RCC 7860 (cell line): ENCODE measurements at regions not wholly inside any gene's neighbourhood (a gene's known extent, or its start where the extent isn't known, plus 50 kb on each side); places are given as distances from the start of the nearest gene placed in this dataset.

ENCODE experiments used
- DNase-seq: peaks from one replicate; pipeline ENCODE4 v3.0.0-alpha.2; 2015; ENCODE audit warnings: low spot score
- FAIRE-seq: peaks from 2 replicates; lab custom pipeline; 2012; peaks lifted over from hg19 to GRCh38; lab: Jason Lieb, UNC

GRCh38 chr1:208413006-208413405 lies 168.8 kb upstream of the PLXNA2 start:
- DNase-seq: no peak
- FAIRE-seq: no peak

DNA sequence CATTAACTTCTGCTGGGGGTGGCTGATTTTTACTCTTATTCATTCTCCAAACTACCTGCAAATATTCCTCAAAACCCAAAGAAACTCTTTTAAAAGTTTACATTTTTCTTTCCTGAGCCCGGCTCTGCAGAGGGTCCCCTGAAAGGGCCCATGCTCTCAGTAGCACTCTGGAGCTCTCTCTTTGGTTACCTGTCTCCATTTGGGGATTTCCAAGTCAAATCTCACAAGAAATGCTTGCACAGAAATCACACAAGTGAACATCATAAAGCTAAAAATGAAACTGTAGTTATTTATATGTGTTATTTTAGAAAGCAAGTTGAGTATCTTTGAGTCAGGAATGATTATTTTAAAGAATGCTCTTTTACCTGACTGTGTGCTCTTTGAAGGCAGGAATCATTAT lies 174.5 kb upstream of the PLXNA2 start:
- no peak for FAIRE-seq
- no peak for DNase-seq

GRCh38 chr1:208419746-208420420 lies 175.7 kb upstream of the PLXNA2 start:
- no peak for FAIRE-seq
- no peak for DNase-seq

DNA sequence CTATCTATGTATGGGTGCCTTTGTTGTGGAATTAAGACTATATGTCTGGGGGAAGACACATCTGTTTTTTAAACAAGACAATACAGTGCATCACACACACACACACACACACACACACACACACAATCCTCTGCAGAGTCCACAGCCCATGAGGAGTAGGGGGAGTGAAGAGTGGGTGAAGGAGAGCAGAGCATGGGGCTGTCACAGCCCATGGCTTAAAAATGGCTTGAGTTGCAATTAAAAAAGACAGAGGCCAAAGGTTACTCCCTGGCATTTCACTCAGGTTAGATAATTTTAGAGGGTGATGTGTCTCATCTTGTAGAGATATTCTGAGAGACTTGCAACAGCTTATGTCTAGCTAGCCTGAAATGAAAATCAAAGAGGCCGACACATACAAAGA lies 176.5 kb upstream of the PLXNA2 start:
- DNase-seq (no peak), FAIRE-seq (no peak)

- no peak for DNase-seq
- FAIRE-seq: no peak
Observed at GRCh38 chr1:208421486-208421885, 177.3 kb upstream of the PLXNA2 start.

DNA sequence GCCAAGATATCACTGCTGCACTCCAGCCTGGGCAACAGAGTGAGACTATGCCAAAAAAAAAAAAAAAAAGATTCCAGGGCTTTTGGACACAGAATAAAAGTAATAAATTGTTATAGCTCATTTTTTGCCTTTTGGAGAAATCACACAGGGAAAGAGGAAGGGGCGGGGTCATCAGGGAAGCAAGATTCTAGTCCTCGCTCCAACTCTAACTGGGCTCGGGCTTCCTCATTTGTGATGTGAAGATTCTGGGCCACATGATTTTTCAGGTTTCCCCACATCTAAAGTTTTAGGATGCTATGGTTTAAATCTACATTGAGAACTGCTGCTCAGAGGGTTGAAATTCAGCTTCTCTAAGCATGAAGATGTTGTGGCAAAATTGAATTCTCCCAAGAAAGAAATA lies 179.3 kb upstream of the PLXNA2 start:
- DNase-seq (no peak), FAIRE-seq (no peak)

DNA sequence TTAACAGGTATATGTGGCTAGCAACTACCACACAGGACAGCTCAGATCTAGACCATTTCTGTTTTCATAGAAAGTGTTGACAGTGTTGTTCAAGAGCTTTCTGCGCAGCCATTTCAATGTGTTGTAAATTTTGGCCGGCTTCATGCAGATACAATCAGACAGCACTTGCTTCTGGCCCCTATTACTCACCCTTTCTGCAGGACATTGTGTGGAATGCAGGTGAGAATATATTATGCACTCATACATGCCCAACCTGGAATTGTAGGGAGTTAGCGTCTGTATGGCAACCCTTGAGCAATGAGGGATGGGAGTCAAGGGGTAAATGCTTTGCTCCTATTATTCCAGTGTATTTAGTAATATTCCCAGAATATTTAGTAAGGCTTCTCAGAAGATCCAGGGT lies 180.9 kb upstream of the PLXNA2 start:
- FAIRE-seq (no peak), DNase-seq (no peak)

DNA sequence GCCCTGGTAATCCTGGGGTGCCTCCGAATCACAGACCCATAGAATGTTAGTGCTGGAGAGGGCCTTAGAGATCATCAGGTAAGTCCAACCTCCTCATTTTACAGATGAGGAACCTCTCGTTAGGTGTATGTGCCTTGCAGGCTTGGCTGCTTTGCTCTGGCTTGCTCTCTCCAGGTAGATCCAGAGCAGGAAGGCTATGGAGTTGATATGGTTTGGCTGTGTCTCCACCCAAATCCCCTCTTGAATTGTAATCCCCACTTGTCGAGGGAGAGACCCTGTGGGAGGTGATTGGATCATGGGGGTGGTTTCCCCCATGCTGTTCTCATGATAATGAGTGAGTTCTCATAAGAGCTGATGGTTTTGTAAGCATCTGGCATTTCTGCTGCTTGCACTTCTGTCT lies 186.0 kb upstream of the PLXNA2 start:
- DNase-seq: no peak
- no peak for FAIRE-seq

- FAIRE-seq (no peak), DNase-seq (peak; percentile 78)
Observed at GRCh38 chr1:208431721-208432120, 187.5 kb upstream of the PLXNA2 start.

DNA sequence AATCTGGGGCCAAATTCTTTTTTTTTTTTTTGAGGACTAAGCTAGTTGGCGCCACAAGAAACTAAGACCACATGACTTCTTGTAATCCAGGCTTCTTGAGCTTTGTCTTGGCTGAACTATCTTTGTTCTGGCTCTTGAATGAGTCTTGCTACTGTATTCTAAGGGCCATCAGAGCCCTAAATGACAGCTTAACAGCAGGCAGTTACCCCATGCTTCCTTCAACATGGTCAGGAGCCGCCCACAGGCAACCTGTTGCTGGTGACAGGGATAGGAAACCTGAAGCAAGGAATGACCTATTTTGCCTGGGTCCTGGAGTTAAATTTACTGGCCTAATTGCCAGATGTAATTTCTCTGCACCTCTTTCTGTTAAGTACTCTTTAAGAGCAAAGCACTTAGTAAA lies 188.2 kb upstream of the PLXNA2 start:
- DNase-seq (no peak), FAIRE-seq (no peak)

- no peak for FAIRE-seq
Observed at GRCh38 chr1:208433086-208433485, 188.9 kb upstream of the PLXNA2 start.

GRCh38 chr1:208433971-208434370 lies 189.8 kb upstream of the PLXNA2 start:
- FAIRE-seq (no peak), DNase-seq (no peak)

More at GRCh38 chr1:208433086-208433485, 188.9 kb upstream of the PLXNA2 start:
- DNase-seq: peak; percentile 64

GRCh38 chr1:208437401-208437800 lies 193.2 kb upstream of the PLXNA2 start:
- no peak for FAIRE-seq
- peak; percentile 53 for DNase-seq

DNA sequence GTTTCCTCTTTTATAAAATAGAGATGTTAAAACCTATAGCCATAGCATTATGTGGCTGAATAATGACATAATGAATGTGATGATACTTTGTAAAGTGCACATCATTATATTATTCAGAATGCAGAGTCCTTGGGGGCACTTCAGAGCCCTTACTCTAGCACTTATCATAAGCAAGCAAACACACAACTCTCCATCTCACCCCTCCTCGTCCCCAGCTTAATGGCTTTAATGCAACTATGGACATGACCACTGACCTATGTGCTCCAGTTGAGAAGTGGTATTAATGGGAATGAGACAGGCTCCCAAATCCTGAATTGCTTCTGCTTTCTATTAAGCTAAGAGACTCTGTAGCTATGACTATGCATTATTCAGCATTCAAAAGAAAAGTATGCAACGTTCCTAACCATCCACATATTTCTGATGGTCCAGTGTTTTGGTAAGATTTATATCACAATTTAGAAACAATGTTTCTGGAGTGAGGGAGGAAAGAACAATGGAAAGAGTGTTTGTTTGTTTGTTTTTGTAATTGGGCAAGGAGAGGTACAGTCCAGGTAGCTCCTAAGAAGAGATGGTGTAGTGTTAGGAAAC lies 194.0 kb upstream of the PLXNA2 start:
- DNase-seq (no peak), FAIRE-seq (no peak)

GRCh38 chr1:208445758-208446203 lies 201.6 kb upstream of the PLXNA2 start:
- FAIRE-seq (no peak), DNase-seq (no peak)

DNA sequence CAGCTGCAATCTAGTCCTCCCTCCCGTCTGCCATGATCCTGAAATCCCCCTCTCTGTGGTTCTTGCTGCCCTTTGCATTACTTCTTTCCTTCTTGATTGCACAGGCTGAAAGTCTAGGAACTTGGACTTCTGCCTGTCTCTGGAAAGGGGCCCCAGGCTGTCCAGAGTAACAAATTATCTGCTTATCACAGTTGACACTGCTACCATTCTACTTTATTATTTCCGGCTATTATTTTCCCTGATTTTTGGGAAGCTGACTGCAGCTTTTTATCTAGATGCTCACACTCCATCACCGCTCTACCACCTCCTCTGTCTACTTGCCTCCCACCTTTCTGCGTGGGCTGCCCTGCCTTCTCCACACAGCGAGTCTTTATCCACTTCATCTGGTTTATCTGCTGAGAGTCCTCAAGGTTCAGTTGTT lies 202.1 kb upstream of the PLXNA2 start:
- FAIRE-seq: no peak
- DNase-seq: no peak

DNA sequence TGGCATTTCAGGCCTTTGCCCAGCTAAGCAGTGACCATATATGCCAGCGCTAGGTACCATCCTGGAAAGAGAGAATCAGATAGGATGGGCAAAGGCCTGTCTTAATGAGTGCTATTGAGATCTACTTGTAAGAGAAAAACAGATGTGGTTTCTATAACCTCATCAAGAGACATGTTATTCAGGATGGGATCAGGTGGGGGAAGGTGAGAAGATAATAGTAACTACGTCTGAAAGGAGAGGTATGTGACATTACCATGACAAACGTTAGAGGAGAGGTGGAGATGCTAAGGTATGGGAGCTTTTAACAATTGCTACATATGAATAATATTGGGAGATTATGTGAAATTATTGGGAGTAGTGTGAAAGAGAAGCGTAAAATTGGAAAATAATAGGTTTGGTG lies 204.2 kb upstream of the PLXNA2 start:
- DNase-seq (no peak), FAIRE-seq (no peak)

- DNase-seq (no peak), FAIRE-seq (no peak)
Observed at GRCh38 chr1:208449951-208450350, 205.8 kb upstream of the PLXNA2 start.

GRCh38 chr1:208450958-208451357 lies 206.8 kb upstream of the PLXNA2 start:
- no peak for DNase-seq
- no peak for FAIRE-seq

DNA sequence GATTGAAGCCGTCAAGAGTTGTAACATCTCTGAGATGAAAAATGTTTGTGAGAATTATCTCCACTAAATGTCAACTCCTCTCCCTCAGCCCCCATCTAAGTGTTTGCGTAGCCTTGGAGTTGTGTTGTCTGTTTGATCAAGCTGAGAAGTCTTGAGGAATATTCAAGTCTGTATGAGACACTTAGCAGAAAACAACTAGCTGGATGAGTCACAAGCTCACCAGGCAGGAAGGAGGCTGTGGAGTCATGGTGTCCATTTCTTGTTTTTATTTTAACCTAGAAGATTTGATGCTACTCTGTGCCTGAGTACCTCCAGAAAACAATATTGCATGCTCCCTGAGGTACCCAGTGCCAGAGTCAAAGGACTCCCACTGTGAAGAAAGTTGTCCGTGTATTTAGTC lies 211.6 kb upstream of the PLXNA2 start:
- FAIRE-seq (no peak), DNase-seq (no peak)

GRCh38 chr1:208456487-208456886 lies 212.3 kb upstream of the PLXNA2 start:
- no peak for DNase-seq

DNA sequence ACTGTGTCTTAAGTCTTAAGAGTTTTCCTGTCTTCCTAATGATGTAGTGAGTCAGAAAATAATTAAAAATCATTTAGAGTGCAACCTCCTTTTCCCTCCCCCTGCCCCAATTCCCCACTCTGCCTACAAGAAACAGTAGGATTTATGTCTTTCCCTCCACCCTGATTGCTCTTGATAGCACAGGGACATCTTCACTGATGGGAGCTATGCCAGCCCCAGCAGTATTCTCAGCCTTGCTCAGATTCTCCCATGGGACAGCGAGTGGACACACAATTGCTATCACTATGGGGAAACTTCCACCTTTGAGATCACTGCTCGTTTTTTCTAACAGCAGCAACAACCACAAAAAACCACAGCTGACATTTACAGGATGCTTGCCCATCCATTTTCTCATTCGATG lies 216.6 kb upstream of the PLXNA2 start:
- no peak for FAIRE-seq

More at GRCh38 chr1:208456487-208456886, 212.3 kb upstream of the PLXNA2 start:
- no peak for FAIRE-seq

GRCh38 chr1:208461680-208462079 lies 217.5 kb upstream of the PLXNA2 start:
- FAIRE-seq (no peak), DNase-seq (no peak)

More for the DNA sequence above, 216.6 kb upstream of the PLXNA2 start:
- DNase-seq: no peak
